PC-3 (cell line): ENCODE measurements at regions not wholly inside any gene's neighbourhood (a gene's known extent, or its start where the extent isn't known, plus 50 kb on each side); places are given as distances from the start of the nearest gene placed in this dataset.
A peak's percentile ranks its signal among the peaks of the same experiment; 100 is the strongest.

ENCODE experiments used
- ATAC-seq: fragments of 200-7000 bp; cut with Tn5 transposase; 2 replicates; pipeline ENCODE4 v1.9.1; 2020; ENCODE audit warnings: mild to moderate bottlenecking, moderate library complexity
- BruUV-seq: library from RNA; stranded (reverse); fragments of 400-500 nt; replicated peaks from 2 replicates; lab custom pipeline; 2021; lab: Mats Ljungman, UMichigan
- CTCF ChIA-PET: fragments of 300-600 bp; sonication (Branson Sonifier 250); formaldehyde crosslinking; loops from one replicate; lab custom pipeline; 2022; ENCODE audit warnings: antibody characterized with exemption; lab: Charles Lee
- POLR2A ChIA-PET: fragments of 300-600 bp; sonication (Branson Sonifier 250); formaldehyde crosslinking; loops from one replicate; lab custom pipeline; 2022; ENCODE audit warnings: antibody characterized with exemption; ENCODE audit not compliant: unreplicated experiment; lab: Charles Lee
- DNase-seq: peaks from one replicate; pipeline ENCODE4 v3.0.0-alpha.2; 2015
- H2AFZ ChIP-seq: fragments of 300-600 bp; sonication (generic); 2 replicates; pipeline ENCODE4 v1.6.0; 2016; ENCODE audit warnings: antibody characterized with exemption, low read length
- H3F3A ChIP-seq: fragments of 300-600 bp; sonication (generic); one replicate; pipeline ENCODE4 v1.6.0; 2017; ENCODE audit warnings: antibody characterized with exemption, low read length, control low read depth, mild to moderate bottlenecking; ENCODE audit not compliant: unreplicated experiment
- H3K27ac ChIP-seq: fragments of 300-600 bp; sonication (generic); 2 replicates; pipeline ENCODE4 v1.5.1; 2016; ENCODE audit warnings: mild to moderate bottlenecking, low read length
- H3K27me3 ChIP-seq: fragments of 300-600 bp; sonication (generic); 2 replicates; pipeline ENCODE4 v1.6.1; 2016; ENCODE audit warnings: low read length, mixed read lengths
- H3K36me3 ChIP-seq: fragments of 300-600 bp; sonication (generic); 2 replicates; pipeline ENCODE4 v1.6.1; 2016; ENCODE audit warnings: low read depth, mixed run types, low read length, mixed read lengths
- H3K4me1 ChIP-seq: fragments of 300-600 bp; sonication (generic); 2 replicates; pipeline ENCODE4 v1.5.1; 2016; ENCODE audit warnings: low read length; ENCODE audit not compliant: insufficient read depth
- H3K4me2 ChIP-seq: fragments of 300-600 bp; sonication (generic); 2 replicates; pipeline ENCODE4 v1.6.0; 2016; ENCODE audit warnings: low read length
- H3K4me3 ChIP-seq: fragments of 300-600 bp; sonication (generic); 2 replicates; pipeline ENCODE4 v1.5.1; 2016; ENCODE audit warnings: mild to moderate bottlenecking, low read length, mixed read lengths
- H3K79me2 ChIP-seq: fragments of 300-600 bp; sonication (generic); 2 replicates; pipeline ENCODE4 v1.6.1; 2017; ENCODE audit warnings: low read length, mixed read lengths
- H3K9ac ChIP-seq: fragments of 300-600 bp; sonication (generic); 2 replicates; pipeline ENCODE4 v1.6.0; 2016; ENCODE audit warnings: mild to moderate bottlenecking, low read length
- H3K9me2 ChIP-seq: fragments of 300-600 bp; sonication (generic); replicated peaks from 2 replicates; pipeline ENCODE4 v1.6.1; 2016; ENCODE audit warnings: mixed run types, low read length, mixed read lengths
- H3K9me3 ChIP-seq: fragments of 300-600 bp; sonication (generic); 2 replicates; pipeline ENCODE4 v1.6.1; 2016; ENCODE audit warnings: low read length, mixed read lengths
- H4K20me1 ChIP-seq: fragments of 300-600 bp; sonication (generic); 2 replicates; pipeline ENCODE4 v1.6.1; 2016; ENCODE audit warnings: low read length, mixed read lengths
- EZH2 ChIP-seq: fragments of 300-600 bp; sonication (generic); IDR thresholded peaks from one replicate; pipeline ENCODE4 v1.6.1; 2017; ENCODE audit warnings: antibody characterized with exemption, mild to moderate bottlenecking, low read length; ENCODE audit not compliant: unreplicated experiment
- EZH2phosphoT487 ChIP-seq: fragments of 300-600 bp; sonication (generic); IDR thresholded peaks from 2 replicates; pipeline ENCODE4 v1.6.1; 2018; ENCODE audit warnings: mild to moderate bottlenecking, antibody characterized with exemption, low read length, borderline replicate concordance
- intact Hi-C: fragments of 100-400 bp; cut with micrococcal nuclease; formaldehyde crosslinking; loops from 2 replicates; pipeline ENCODE4 v1.9.0; 2023
- TF ChIP-seq, protein P1 (sequence below): fragments of 300-600 bp; sonication (generic); conservative IDR thresholded peaks from 2 replicates; pipeline ENCODE4 v1.5.1; 2017; ENCODE audit warnings: antibody characterized with exemption, low read depth, mild to moderate bottlenecking, low read length

DNA sequence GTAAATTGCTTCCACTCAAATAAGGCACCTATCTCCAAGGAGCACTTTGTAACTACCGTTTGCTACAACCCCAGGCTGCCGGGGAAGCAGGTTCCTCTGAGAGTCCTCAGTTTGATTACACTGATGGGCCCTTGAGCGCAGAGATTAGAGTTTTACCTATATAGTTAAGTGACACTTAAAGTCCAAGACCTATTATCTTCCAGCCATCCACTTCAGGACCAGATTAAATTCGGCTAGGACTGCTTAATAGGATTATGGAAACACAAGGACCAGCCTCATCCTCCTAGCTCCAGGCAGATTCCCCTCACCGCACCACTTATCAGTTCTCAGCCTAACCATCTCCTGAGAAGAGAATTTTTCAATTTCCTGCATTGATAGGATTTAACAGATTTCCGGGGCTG is 64.7 kb upstream of the TIAM2 start:
- peaks cover 20% of the 10 kb centered on the region for H3K4me1 ChIP-seq
- H3K27ac ChIP-seq = no peak overlapping the region
- intact Hi-C loops = no loop called here
- H3K79me2 ChIP-seq = no peaks in the 10 kb centered on the region
- no peak overlapping the region for H2AFZ ChIP-seq
- no peaks in the 10 kb centered on the region for H3K9me2 ChIP-seq
- ATAC-seq (no peak), DNase-seq (no peak)
- H4K20me1 ChIP-seq = no peaks in the 10 kb centered on the region
- no peak overlapping the region for H3K4me2 ChIP-seq
- no peaks in the 10 kb centered on the region for H3K36me3 ChIP-seq
- CTCF ChIA-PET = no interaction called here
- H3K4me3 ChIP-seq = no peak overlapping the region
- TF ChIP-seq EZH2phosphoT487 (no peak), EZH2 (no peak)
- TF ChIP-seq, protein P1, sequence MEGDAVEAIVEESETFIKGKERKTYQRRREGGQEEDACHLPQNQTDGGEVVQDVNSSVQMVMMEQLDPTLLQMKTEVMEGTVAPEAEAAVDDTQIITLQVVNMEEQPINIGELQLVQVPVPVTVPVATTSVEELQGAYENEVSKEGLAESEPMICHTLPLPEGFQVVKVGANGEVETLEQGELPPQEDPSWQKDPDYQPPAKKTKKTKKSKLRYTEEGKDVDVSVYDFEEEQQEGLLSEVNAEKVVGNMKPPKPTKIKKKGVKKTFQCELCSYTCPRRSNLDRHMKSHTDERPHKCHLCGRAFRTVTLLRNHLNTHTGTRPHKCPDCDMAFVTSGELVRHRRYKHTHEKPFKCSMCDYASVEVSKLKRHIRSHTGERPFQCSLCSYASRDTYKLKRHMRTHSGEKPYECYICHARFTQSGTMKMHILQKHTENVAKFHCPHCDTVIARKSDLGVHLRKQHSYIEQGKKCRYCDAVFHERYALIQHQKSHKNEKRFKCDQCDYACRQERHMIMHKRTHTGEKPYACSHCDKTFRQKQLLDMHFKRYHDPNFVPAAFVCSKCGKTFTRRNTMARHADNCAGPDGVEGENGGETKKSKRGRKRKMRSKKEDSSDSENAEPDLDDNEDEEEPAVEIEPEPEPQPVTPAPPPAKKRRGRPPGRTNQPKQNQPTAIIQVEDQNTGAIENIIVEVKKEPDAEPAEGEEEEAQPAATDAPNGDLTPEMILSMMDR = no peak
- no peaks in the 10 kb centered on the region for H3K9me3 ChIP-seq
- POLR2A ChIA-PET = no interaction called here
- no TSS peak for BruUV-seq
- no peak overlapping the region for H3K9ac ChIP-seq
- H3F3A ChIP-seq = no peaks in the 10 kb centered on the region
- H3K27me3 ChIP-seq = no peaks in the 10 kb centered on the region

DNA sequence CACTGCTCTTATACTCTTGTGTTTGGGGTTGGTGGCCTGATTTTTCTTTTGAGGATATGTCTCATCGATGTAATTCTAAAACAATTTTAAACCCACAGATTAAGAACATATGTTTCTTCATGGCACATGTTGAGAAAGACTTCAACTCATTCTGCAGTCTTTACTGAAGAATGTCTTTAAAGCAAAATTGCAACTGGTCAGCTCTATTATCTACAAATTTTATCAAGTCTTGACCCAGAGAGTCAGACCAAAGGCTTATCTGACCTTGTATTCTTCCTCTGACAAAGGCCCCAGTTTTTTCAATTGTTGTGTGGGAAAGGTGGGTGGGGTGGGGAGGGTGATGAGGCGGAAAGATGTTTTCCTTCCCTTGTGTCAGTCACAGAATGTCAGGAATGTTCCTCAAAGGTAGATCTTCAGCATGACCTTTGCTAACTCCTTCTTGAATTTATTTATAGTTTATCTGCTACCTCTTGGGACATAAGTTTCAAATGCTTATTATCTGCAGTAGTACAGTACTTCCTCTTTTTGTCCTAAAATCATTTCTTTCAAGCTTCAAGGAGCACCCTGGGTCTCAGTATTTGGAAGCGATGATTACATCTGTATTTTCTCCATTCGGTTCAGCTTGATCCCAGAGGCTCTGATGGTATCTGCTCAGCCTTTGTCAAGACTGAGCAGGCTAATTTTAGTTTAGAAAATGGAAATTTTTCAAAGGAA is 63.2 kb upstream of the TIAM2 start:
- no peaks in the 10 kb centered on the region for H3F3A ChIP-seq
- ATAC-seq (no peak), DNase-seq (peak; percentile 5)
- ChIA-PET CTCF (no interaction called here), POLR2A (no interaction called here)
- no peaks in the 10 kb centered on the region for H3K9me2 ChIP-seq
- no peaks in the 10 kb centered on the region for H3K27me3 ChIP-seq
- no peak for TF ChIP-seq EZH2
- TF ChIP-seq EZH2phosphoT487 = no peak
- TF ChIP-seq, protein P1 = no peak
- peak overlapping the region; percentile 59 for H3K4me2 ChIP-seq
- no peaks in the 10 kb centered on the region for H3K9me3 ChIP-seq
- peaks cover 20% of the 10 kb centered on the region for H3K4me1 ChIP-seq
- H3K36me3 ChIP-seq = no peaks in the 10 kb centered on the region
- intact Hi-C loops = no loop called here
- BruUV-seq = no TSS peak
- H3K27ac ChIP-seq = peak overlapping the region; percentile 31
- no peak overlapping the region for H3K9ac ChIP-seq
- H3K4me3 ChIP-seq = no peak overlapping the region
- no peaks in the 10 kb centered on the region for H3K79me2 ChIP-seq
- H4K20me1 ChIP-seq = no peaks in the 10 kb centered on the region
- peak overlapping the region; percentile 10; the same call in 1 of the 2 replicates for H2AFZ ChIP-seq

DNA sequence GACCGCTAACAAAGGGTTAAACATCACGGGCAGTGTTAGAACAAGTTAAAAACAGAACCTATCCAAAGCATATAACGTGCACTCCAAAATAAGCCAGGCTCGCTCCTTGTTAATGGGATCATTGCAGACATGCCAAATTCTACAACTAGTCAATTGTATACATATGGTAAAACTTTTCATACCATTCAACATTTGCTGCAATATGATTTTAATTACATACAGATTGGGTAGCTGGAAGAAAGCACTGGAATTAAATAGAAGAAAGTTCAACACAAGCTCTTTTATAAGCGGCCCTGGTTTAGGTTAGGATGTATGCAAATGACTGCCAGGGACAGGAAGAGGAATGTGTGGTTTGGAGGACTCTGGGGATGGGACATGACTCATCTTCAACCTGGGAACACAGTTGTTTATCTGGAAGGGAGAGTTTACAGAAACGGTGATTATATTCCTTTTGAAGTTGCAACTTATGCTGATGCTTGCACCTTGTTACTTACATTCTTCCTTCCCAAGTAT is 62.5 kb upstream of the TIAM2 start:
- peak overlapping the region; percentile 59 for H3K4me2 ChIP-seq
- intact Hi-C loops = no loop called here
- no peak overlapping the region for H3K9ac ChIP-seq
- H3K4me3 ChIP-seq = no peak overlapping the region
- peak overlapping the region; percentile 31 for H3K27ac ChIP-seq
- CTCF ChIA-PET = interaction anchor here (0.7 kb wide), 1 partner anchor 230 kb away, joined by 3 read pairs; no protein-coding TSS in a partner anchor
- peaks cover 20% of the 10 kb centered on the region for H3K4me1 ChIP-seq
- no peaks in the 10 kb centered on the region for H4K20me1 ChIP-seq
- BruUV-seq = no TSS peak
- H3K9me2 ChIP-seq = no peaks in the 10 kb centered on the region
- peak overlapping the region; percentile 10; the same call in 1 of the 2 replicates for H2AFZ ChIP-seq
- H3F3A ChIP-seq = no peaks in the 10 kb centered on the region
- POLR2A ChIA-PET = no interaction called here
- H3K79me2 ChIP-seq = no peaks in the 10 kb centered on the region
- DNase-seq (peak; percentile 82), ATAC-seq (peak; percentile 98)
- TF ChIP-seq, protein P1 = no peak
- TF ChIP-seq EZH2 (no peak), EZH2phosphoT487 (no peak)
- H3K27me3 ChIP-seq = no peaks in the 10 kb centered on the region
- H3K9me3 ChIP-seq = no peaks in the 10 kb centered on the region
- H3K36me3 ChIP-seq = no peaks in the 10 kb centered on the region
